ENCODE measurements at regions not wholly inside any gene's neighbourhood (a gene's known extent, or its start where the extent isn't known, plus 50 kb on each side); places are given as distances from the start of the nearest gene placed in this dataset.
A peak's percentile ranks its signal among the peaks of the same experiment; 100 is the strongest.
"Not testable (repeated sequence)": the region's sequence is repeated elsewhere in the genome, so short reads cannot be mapped to it uniquely, and the experiment has no call there.

DNA sequence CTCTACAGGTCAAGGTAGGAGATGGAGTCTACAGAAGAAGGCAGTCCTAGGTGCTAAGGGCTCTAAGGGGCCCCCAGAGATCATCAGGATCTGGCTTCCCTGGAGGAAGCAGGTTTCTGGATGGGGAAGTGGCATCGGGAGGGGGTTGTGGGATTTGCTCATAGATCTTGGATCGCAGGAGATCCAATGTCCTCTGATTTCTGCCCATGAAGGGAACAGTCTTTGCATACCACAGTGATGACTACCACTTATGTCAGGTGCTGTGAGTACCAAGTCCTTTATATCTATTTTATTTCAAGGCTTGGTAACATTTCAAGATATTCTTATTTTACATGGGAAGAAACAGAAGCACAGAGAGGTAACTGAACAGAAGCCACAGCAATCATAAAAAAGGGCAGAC is 164.0 kb downstream of the RGS9 start:
- DNase-seq = no peak

DNA sequence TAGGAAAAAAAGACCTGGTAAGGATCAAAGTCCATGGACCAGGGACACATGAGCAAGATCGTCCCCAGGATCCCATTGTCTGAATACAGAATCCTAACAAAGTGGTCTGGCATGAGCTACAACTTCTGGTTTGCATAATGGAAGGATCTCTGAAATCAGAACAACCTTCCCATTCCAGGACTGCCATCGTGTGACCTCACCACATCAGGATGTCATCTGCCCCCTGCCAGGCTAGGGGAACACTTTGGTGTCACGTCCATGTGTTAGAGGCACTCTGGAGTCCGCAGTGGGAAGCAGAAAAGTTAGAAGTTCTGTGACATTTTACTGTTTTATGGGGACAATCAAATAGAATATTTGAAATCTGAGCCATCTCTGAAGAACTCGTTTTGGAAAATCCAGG is 160.7 kb downstream of the RGS9 start:
- no peak for DNase-seq

DNA sequence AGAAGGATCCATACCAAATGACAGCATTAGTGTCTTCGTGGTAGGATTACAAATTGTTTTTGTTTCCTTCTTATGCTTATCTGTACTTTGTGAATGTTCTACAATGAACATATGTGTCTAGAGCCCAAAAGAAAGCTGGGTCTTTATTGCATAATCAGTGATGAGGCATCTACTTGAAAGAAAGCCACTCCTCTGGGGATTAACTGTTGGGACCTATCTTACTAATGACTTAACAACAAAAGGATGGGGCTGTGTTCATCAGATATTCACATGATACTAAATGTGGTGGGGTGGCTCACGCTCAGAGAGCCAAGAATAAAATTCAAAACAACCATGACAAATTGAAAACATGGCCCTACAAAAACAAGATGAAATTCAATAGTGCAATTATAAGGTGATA is 160.2 kb downstream of the RGS9 start:
- no peak for DNase-seq

- peak; percentile 35 to 63 for DNase-seq
These were observed 157.1 kb downstream of the RGS9 start for GRCh38 chr17:65294181-65294719.

DNA sequence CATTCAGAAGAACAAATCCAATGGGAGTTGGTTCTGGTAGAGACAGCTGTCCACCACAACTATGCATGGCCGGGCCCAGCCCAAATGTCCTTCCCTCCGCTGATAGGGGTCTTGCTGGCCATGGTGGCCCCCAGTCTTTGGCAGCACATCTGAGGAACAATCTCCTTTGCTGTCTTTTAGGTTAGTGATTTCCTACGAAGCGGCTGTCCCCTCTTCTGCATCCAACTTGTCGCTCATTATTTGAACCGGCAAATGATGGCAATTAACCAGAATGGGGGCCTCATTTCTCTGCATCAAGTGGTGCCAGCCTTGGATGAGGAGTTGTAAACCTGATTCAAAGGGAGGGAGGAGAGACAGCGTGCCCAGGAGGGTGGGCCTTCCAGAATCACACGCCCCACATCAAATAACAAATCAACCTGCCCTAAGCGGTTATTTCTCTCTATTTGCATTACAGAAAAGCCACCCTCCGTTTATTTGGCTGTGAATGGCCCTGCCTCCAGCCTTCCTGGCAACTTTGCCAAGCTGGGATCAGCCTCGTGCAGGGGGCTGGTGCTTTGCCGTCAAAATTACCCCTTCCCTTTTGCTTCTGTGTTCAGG is 156.5 kb downstream of the RGS9 start:
- DNase-seq = no peak

GRCh38 chr17:65292430-65292829 is 155.3 kb downstream of the RGS9 start:
- DNase-seq = no peak

- DNase-seq = not testable (repeated sequence)
These were observed 154.1 kb downstream of the RGS9 start for GRCh38 chr17:65291301-65291700.

GRCh38 chr17:65290616-65291015 is 153.4 kb downstream of the RGS9 start:
- DNase-seq = no peak

DNA sequence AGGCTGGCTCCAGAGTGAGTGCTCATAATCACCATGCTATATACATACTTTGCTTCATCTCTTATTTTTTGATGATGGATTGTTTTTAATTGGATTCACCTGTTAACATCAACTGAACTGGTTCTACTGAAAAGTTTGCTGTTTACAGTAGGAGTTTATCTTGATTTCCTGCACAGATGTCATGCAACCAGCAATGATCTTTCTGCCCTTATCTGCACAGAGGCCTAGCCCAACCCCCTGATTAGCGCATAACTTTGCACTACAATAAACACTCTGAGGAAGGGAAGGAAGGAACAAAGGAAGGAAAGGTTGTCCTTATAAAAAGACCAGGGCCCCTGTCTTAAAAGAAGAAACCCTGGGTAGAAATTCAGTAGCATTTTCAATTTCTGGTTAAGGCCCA is 152.9 kb downstream of the RGS9 start:
- DNase-seq = no peak

GRCh38 chr17:65287040-65287439 is 149.9 kb downstream of the RGS9 start:
- DNase-seq = no peak

DNA sequence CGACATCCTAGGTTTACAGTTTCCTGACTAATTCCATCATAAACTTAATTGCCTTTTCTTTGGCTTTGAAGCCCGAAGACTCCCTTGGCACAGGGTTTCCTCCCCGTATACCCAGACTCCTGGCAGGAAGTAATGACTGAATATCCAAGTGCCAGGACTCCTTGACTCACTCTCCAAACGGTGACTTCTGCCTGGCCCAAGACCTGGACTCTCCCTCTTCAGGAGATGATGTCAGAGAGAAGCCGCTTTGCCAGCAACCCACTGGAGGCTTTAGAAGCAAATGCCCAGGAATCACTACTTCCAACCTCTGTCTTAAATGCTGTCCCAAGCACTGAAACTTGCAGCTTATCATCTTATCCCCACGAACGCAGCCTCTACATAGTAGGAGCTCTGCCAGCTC is 146.5 kb downstream of the RGS9 start:
- no peak for DNase-seq

GRCh38 chr17:65279456-65279855 is 142.3 kb downstream of the RGS9 start:
- no peak for DNase-seq

DNA sequence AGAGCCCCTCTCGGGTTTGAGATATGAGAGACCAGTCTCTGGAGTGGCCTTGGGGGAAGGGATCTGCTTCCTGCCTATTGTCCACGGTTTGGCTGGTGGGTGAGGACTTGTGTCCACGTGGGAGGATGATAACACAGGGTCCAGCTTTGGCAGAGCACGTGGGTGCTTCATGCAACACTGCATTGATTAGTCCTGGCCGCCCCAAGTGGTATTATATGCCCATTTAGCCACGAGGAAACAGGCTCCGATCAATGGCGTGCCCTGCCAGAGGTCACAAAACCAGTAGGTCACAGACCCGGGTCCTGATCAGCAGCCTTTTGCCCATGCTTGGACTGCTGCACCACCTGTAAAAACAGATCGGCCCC is 141.6 kb downstream of the RGS9 start:
- DNase-seq = no peak

DNA sequence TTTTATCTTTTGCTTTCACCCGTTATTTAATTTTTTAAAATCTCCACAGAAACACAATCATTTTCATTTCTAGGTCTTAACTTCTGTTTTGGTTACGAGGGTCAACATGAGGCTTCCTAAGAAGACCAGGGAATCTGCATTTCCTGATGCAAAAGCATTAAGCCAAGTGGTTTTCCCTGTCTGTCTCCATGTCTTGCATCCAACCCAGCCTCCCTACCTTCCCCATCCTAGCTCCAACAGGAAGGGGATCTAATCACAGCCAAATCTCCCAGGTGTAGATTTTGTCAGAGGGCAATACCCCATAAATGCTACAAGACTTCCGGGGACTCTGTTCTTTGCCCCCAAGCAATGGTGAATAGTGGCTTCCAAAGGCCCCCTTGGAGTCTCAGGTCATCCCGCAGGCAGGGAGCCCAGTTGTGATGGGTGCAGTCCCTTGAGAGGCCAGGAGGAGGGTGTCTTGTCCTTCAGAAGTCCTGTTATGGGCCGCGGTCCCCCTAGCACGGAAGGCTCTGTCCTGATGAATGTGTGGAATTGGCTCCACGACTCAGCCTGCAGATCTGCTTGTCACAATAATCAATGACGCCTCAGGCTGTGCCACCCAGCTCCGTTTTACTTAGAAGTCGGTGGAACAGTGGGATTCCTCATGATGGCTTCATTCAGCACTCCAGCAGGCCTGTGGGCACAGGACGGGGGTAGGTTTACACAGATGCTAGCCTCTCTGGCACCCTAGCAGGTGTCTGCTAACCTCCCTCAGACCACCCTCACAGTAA is 141.1 kb downstream of the RGS9 start:
- peak in 1 of 2 donors; percentile 9 for DNase-seq

- no peak for DNase-seq
These were observed 140.4 kb downstream of the RGS9 start for GRCh38 chr17:65277576-65277975.
